H1 (cell line): ENCODE measurements at regions not wholly inside any gene's neighbourhood (a gene's known extent, or its start where the extent isn't known, plus 50 kb on each side); places are given as distances from the start of the nearest gene placed in this dataset.
A peak's percentile ranks its signal among the peaks of the same experiment; 100 is the strongest.

Experiments
- CTCF ChIA-PET: fragments of 300-600 bp; sonication (Branson Sonifier 250); formaldehyde crosslinking; loops from one replicate; lab custom pipeline; 2021; ENCODE audit not compliant: partially characterized antibody; lab: Charles Lee
- POLR2A ChIA-PET: fragments of 300-600 bp; sonication (Branson Sonifier 250); formaldehyde crosslinking; loops from one replicate; lab custom pipeline; 2021; ENCODE audit warnings: inconsistent platforms; ENCODE audit not compliant: partially characterized antibody; lab: Charles Lee
- DNase-seq, 2 experiments: peaks; one replicate each; pipeline versions ENCODE4 v3.0.0 to v3.0.0-alpha.2; 2010 to 2022; ENCODE audit warnings: low spot score in 2 of 2, low read depth in 1 of 2, mixed read lengths in 1 of 2
- FAIRE-seq: peaks from 2 replicates; lab custom pipeline; 2011; peaks lifted over from hg19 to GRCh38; lab: Jason Lieb, UNC
- H2AFZ ChIP-seq: 2 replicates; pipeline ENCODE4 v1.8.1; 2012; ENCODE audit warnings: low read length, inconsistent platforms
- H2AK5ac ChIP-seq: 2 replicates; pipeline ENCODE4 v1.6.1; 2013; ENCODE audit warnings: low read depth, low read length
- H2BK120ac ChIP-seq: replicated peaks from 2 replicates; pipeline ENCODE3; 2013; ENCODE audit warnings: low read depth, low read length, inconsistent platforms
- H2BK12ac ChIP-seq: 2 replicates; pipeline ENCODE4 v1.6.1; 2013; ENCODE audit warnings: low read depth, low read length
- H2BK15ac ChIP-seq: 2 replicates; pipeline ENCODE4 v1.6.1; 2013; ENCODE audit warnings: low read length
- H2BK20ac ChIP-seq: 2 replicates; pipeline ENCODE4 v1.6.1; 2013; ENCODE audit warnings: low read length
- H2BK5ac ChIP-seq: 2 replicates; pipeline ENCODE4 v1.6.1; 2013; ENCODE audit warnings: low read depth, low read length
- H3K14ac ChIP-seq: 2 replicates; pipeline ENCODE4 v1.6.1; 2013; ENCODE audit warnings: inconsistent platforms; ENCODE audit not compliant: insufficient read length
- H3K18ac ChIP-seq: 2 replicates; pipeline ENCODE4 v1.6.1; 2013; ENCODE audit warnings: low read length; ENCODE audit errors: extremely low read depth
- H3K23ac ChIP-seq: 2 replicates; pipeline ENCODE4 v1.6.1; 2013; ENCODE audit warnings: inconsistent platforms; ENCODE audit not compliant: insufficient read length
- H3K23me2 ChIP-seq: 2 replicates; pipeline ENCODE4 v1.6.1; 2013; ENCODE audit warnings: low read depth, low read length
- H3K27ac ChIP-seq: 2 replicates; pipeline ENCODE4 v1.6.1; 2011; ENCODE audit warnings: low read depth, low read length, inconsistent platforms
- H3K27me3 ChIP-seq, 4 experiments: replicated peaks in 1 of 4; 1 replicate in 1 of 4; 2 replicates in 3 of 4; pipeline versions ENCODE4 v1.6.1 to v1.8.1; 2011 to 2013; ENCODE audit warnings: low read length in 3 of 4, mild to moderate bottlenecking in 3 of 4, inconsistent platforms in 2 of 4, mixed read lengths in 2 of 4, moderate library complexity in 1 of 4; ENCODE audit not compliant: control insufficient read depth in 3 of 4, insufficient read depth in 3 of 4; ENCODE audit errors: extremely low read depth in 1 of 4
- H3K36me3 ChIP-seq, 4 experiments: 2 replicates each; pipeline versions ENCODE4 v1.6.1 to v1.8.1; 2011 to 2013; ENCODE audit warnings: mild to moderate bottlenecking in 4 of 4, low read length in 3 of 4, moderate library complexity in 2 of 4, control low read depth in 1 of 4, inconsistent platforms in 1 of 4; ENCODE audit not compliant: insufficient read depth in 4 of 4, control insufficient read depth in 2 of 4
- H3K4ac ChIP-seq: replicated peaks from 2 replicates; pipeline ENCODE3; 2013; ENCODE audit warnings: low read length, low read depth, mixed read lengths, inconsistent platforms; ENCODE audit not compliant: insufficient read length
- H3K4me1 ChIP-seq, 4 experiments: replicated peaks in 1 of 4; 1 replicate in 1 of 4; 2 replicates in 3 of 4; pipeline versions ENCODE4 v1.6.1 to v1.8.1; 2011 to 2013; ENCODE audit warnings: low read length in 3 of 4, inconsistent platforms in 2 of 4, mixed read lengths in 1 of 4; ENCODE audit not compliant: insufficient read depth in 4 of 4, control insufficient read depth in 3 of 4
- H3K4me2 ChIP-seq, 2 experiments: 2 replicates each; pipeline versions ENCODE4 v1.6.1 to v1.8.1; 2011 to 2013; ENCODE audit warnings: low read depth in 2 of 2, low read length in 2 of 2, control low read depth in 1 of 2, inconsistent platforms in 1 of 2, mild to moderate bottlenecking in 1 of 2; ENCODE audit not compliant: insufficient read depth in 1 of 2
- H3K4me3 ChIP-seq, 4 experiments: fragments of 200-600, 300-600 bp in 1 of 4; sonication (generic), shearing (Covaris generic), sonication (Bioruptor Twin) in 1 of 4; 2 replicates each; pipeline versions ENCODE4 v1.5.1 to v1.8.1; 2011 to 2016; ENCODE audit warnings: low read length in 4 of 4, low read depth in 3 of 4, control low read depth in 2 of 4, inconsistent platforms in 2 of 4, mild to moderate bottlenecking in 2 of 4, mixed read lengths in 1 of 4, moderate library complexity in 1 of 4; ENCODE audit not compliant: insufficient read depth in 2 of 4; ENCODE audit errors: extremely low read depth in 1 of 4
- H3K56ac ChIP-seq: replicated peaks from 2 replicates; pipeline ENCODE3; 2013; ENCODE audit warnings: low read depth, mild to moderate bottlenecking, mixed read lengths, low read length, inconsistent platforms; ENCODE audit not compliant: insufficient read length
- H3K79me1 ChIP-seq: 2 replicates; pipeline ENCODE4 v1.6.1; 2013; ENCODE audit warnings: low read depth, low read length, control low read depth
- H3K79me2 ChIP-seq, 2 experiments: 2 replicates each; pipeline versions ENCODE4 v1.6.1 to v1.8.1; 2012 to 2013; ENCODE audit warnings: low read length in 2 of 2, mild to moderate bottlenecking in 2 of 2, inconsistent platforms in 1 of 2; ENCODE audit not compliant: insufficient read depth in 2 of 2, control insufficient read depth in 1 of 2
- H3K9ac ChIP-seq, 4 experiments: replicated peaks in 1 of 4; 1 replicate in 1 of 4; 2 replicates in 3 of 4; pipeline versions ENCODE4 v1.6.1 to v1.8.1; 2011 to 2013; ENCODE audit warnings: low read depth in 3 of 4, low read length in 3 of 4, control low read depth in 2 of 4, mild to moderate bottlenecking in 2 of 4, moderate library complexity in 2 of 4, inconsistent platforms in 1 of 4; ENCODE audit errors: extremely low read depth in 1 of 4
- H3K9me3 ChIP-seq, 2 experiments: 2 replicates each; pipeline versions ENCODE4 v1.6.1 to v1.8.1; 2012 to 2013; ENCODE audit warnings: mild to moderate bottlenecking in 2 of 2, moderate library complexity in 2 of 2, control low read depth in 1 of 2, inconsistent platforms in 1 of 2, low read depth in 1 of 2, low read length in 1 of 2, mixed read lengths in 1 of 2; ENCODE audit not compliant: insufficient read depth in 2 of 2
- H4K20me1 ChIP-seq, 2 experiments: replicated peaks in 1 of 2; 2 replicates each; pipeline versions ENCODE3 to v1.8.1; 2011 to 2013; ENCODE audit warnings: inconsistent platforms in 2 of 2, low read length in 2 of 2, mild to moderate bottlenecking in 1 of 2; ENCODE audit not compliant: insufficient read depth in 2 of 2, control insufficient read depth in 1 of 2
- H4K5ac ChIP-seq: 2 replicates; pipeline ENCODE4 v1.6.1; 2013; ENCODE audit warnings: low read length, low read depth, mixed read lengths, inconsistent platforms; ENCODE audit not compliant: insufficient read length
- H4K8ac ChIP-seq: 2 replicates; pipeline ENCODE4 v1.8.0; 2013; ENCODE audit warnings: mild to moderate bottlenecking, moderate library complexity, low read length, inconsistent platforms; ENCODE audit not compliant: insufficient read depth; ENCODE audit errors: extremely low read depth
- H4K91ac ChIP-seq: replicated peaks from 2 replicates; pipeline ENCODE3; 2013; ENCODE audit warnings: low read length, mixed read lengths, inconsistent platforms; ENCODE audit not compliant: insufficient read length
- ASH2L ChIP-seq: fragments of 200-600, 300-600 bp; sonication (generic); IDR thresholded peaks from one replicate; pipeline ENCODE4 v1.7.1; 2017; ENCODE audit warnings: low read length
- BACH1 ChIP-seq: IDR thresholded peaks from 2 replicates; pipeline ENCODE4 v1.6.1; 2012; ENCODE audit warnings: low read length, improper control_type of control experiment
- BCL11A ChIP-seq, 2 experiments: IDR thresholded peaks; one replicate each; pipeline ENCODE4 v1.6.1; 2011; ENCODE audit warnings: low read depth in 2 of 2, low read length in 2 of 2, mild to moderate bottlenecking in 2 of 2
- EZH2 ChIP-seq: fragments of 200-600 bp; sonication (generic); IDR thresholded peaks from 2 replicates; pipeline ENCODE4 v1.7.1; 2012; ENCODE audit warnings: low read depth, mild to moderate bottlenecking, moderate library complexity, low read length, inconsistent platforms; ENCODE audit not compliant: severe bottlenecking
- HDAC6 ChIP-seq: IDR thresholded peaks from one replicate; pipeline ENCODE4 v1.7.1; 2012; ENCODE audit warnings: low read depth, mild to moderate bottlenecking, inconsistent platforms, low read length, moderate library complexity
- JUN ChIP-seq: IDR thresholded peaks from 2 replicates; pipeline ENCODE4 v1.6.1; 2011; ENCODE audit warnings: low read depth, mild to moderate bottlenecking, improper control_type of control experiment, low read length
- MAFK ChIP-seq: IDR thresholded peaks from 2 replicates; pipeline ENCODE4 v1.6.1; 2012; ENCODE audit warnings: low read depth, mild to moderate bottlenecking, improper control_type of control experiment, low read length
- NRF1 ChIP-seq: IDR thresholded peaks from 2 replicates; pipeline ENCODE4 v1.6.1; 2011; ENCODE audit warnings: mild to moderate bottlenecking, low read depth, low read length, improper control_type of control experiment
- POU5F1 ChIP-seq: IDR thresholded peaks from 2 replicates; pipeline ENCODE4 v1.6.1; 2011; ENCODE audit warnings: low read depth, mild to moderate bottlenecking, low read length, moderate library complexity
- TCF12 ChIP-seq: IDR thresholded peaks from 2 replicates; pipeline ENCODE4 v1.6.1; 2011; ENCODE audit warnings: low read depth, mild to moderate bottlenecking, low read length
- TEAD4 ChIP-seq: IDR thresholded peaks from 2 replicates; pipeline ENCODE4 v1.6.1; 2012; ENCODE audit warnings: low read depth, low read length, inconsistent platforms, mixed read lengths
- WGBS, 2 experiments: shearing (Covaris generic) in 1 of 2; methylation state at CpG; one replicate each; pipeline versions ENCODE4 v1.1.6 to v1.1.7; 2013 to 2015; ENCODE audit warnings: low lambda C conversion rate in 2 of 2, mixed read lengths in 2 of 2, inconsistent platforms in 1 of 2, low coverage in 1 of 2, missing lambda C conversion rate in 1 of 2; ENCODE audit not compliant: insufficient replicate concordance in 2 of 2, insufficient coverage in 1 of 2, insufficient read length in 1 of 2; ENCODE audit errors: extremely low coverage in 1 of 2, missing lambda C conversion rate in 1 of 2; 5-methylcytosine and 5-hydroxymethylcytosine counted together
- TF ChIP-seq, protein P1 (sequence below): IDR thresholded peaks from 2 replicates; pipeline ENCODE4 v1.6.1; 2012; ENCODE audit warnings: inconsistent platforms
- TF ChIP-seq, protein P2 (sequence below): IDR thresholded peaks from 2 replicates; pipeline ENCODE4 v1.6.1; 2011; ENCODE audit warnings: low read depth, mild to moderate bottlenecking, low read length; ENCODE audit not compliant: insufficient read depth
- TF ChIP-seq, protein P3 (sequence below): IDR thresholded peaks from 2 replicates; pipeline ENCODE4 v1.6.1; 2012; ENCODE audit warnings: inconsistent platforms

- Histone ChIP-seq H3K14ac (no peak overlapping the region), H3K4me2 (no peak overlapping the region), H3K4me3 (no peak overlapping the region), H3K79me2 (no peaks in the 10 kb centered on the region), H4K91ac (no peak overlapping the region), H2AFZ (0 out of 2 replicates have a peak overlapping the region, but pooled peaks have one; percentile 73), H2BK12ac (no peak overlapping the region), H2BK120ac (no peak overlapping the region), H3K23me2 (no peaks in the 10 kb centered on the region), H3K4me1 (peaks cover 0 to 2% (median under 1%) of the 10 kb centered on the region in 4 experiments; a peak in 2 of 7 replicates), H3K79me1 (no peaks in the 10 kb centered on the region), H2BK15ac (no peak overlapping the region), H3K36me3 (no peaks in the 10 kb centered on the region), H3K9ac (no peak overlapping the region), H4K5ac (no peak overlapping the region), H3K23ac (no peak overlapping the region), H3K9me3 (no peaks in the 10 kb centered on the region), H4K8ac (no peak overlapping the region), H2BK20ac (no peak overlapping the region), H2BK5ac (no peak overlapping the region), H4K20me1 (no peaks in the 10 kb centered on the region), H3K56ac (no peak overlapping the region), H3K27ac (no peak overlapping the region), H3K27me3 (no peaks in the 10 kb centered on the region), H3K18ac (no peak overlapping the region), H3K4ac (no peak overlapping the region), H2AK5ac (no peak overlapping the region)
- CTCF ChIA-PET: no interaction called here
- POLR2A ChIA-PET: no interaction called here
- DNase-seq: no peak
- TF ChIP-seq TCF12 (no peak), BACH1 (no peak), NRF1 (no peak), MAFK (no peak), POU5F1 (no peak), JUN (no peak), TEAD4 (no peak), HDAC6 (no peak), ASH2L (no peak), EZH2 (no peak), BCL11A (IDR thresholded peaks at IDR 0.05; ENCODE audit: low read depth in 2 of 2, low read length in 2 of 2) (no peak)
- TF ChIP-seq, protein P1, sequence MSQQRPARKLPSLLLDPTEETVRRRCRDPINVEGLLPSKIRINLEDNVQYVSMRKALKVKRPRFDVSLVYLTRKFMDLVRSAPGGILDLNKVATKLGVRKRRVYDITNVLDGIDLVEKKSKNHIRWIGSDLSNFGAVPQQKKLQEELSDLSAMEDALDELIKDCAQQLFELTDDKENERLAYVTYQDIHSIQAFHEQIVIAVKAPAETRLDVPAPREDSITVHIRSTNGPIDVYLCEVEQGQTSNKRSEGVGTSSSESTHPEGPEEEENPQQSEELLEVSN: no peak
- TF ChIP-seq, protein P2, sequence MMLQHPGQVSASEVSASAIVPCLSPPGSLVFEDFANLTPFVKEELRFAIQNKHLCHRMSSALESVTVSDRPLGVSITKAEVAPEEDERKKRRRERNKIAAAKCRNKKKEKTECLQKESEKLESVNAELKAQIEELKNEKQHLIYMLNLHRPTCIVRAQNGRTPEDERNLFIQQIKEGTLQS: no peak
- TF ChIP-seq, protein P3, sequence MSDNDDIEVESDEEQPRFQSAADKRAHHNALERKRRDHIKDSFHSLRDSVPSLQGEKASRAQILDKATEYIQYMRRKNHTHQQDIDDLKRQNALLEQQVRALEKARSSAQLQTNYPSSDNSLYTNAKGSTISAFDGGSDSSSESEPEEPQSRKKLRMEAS: no peak
- 81% methylated on average over 2 of the region's 2 CpGs; no CpG with 5 or more reads in 1 of the 2 experiments for WGBS, 2 experiments
- no peak for FAIRE-seq
These were observed 317.9 kb upstream of the MARCKS start for GRCh38 chr6:113539202-113539601.
